Glutamatergic neuron (in vitro differentiated cells): ENCODE measurements at regions not wholly inside any gene's neighbourhood (a gene's known extent, or its start where the extent isn't known, plus 50 kb on each side); places are given as distances from the start of the nearest gene placed in this dataset.

Source experiments
- DNase-seq: peaks from one replicate; pipeline ENCODE4 v3.0.0; 2022
- H3K27ac Mint-ChIP-seq: one replicate; pipeline ENCODE4 v1.8.0; 2020; ENCODE audit warnings: mild to moderate bottlenecking, mixed read lengths, inconsistent platforms; ENCODE audit not compliant: unreplicated experiment
- H3K27me3 Mint-ChIP-seq: one replicate; pipeline ENCODE4 v1.8.0; 2020; ENCODE audit warnings: mild to moderate bottlenecking, moderate library complexity, mixed read lengths, inconsistent platforms; ENCODE audit not compliant: unreplicated experiment
- H3K36me3 Mint-ChIP-seq: one replicate; pipeline ENCODE4 v1.8.0; 2020; ENCODE audit warnings: mild to moderate bottlenecking, mixed read lengths, inconsistent platforms; ENCODE audit not compliant: unreplicated experiment
- H3K4me1 Mint-ChIP-seq: one replicate; pipeline ENCODE4 v1.8.0; 2020; ENCODE audit warnings: mild to moderate bottlenecking, low read depth, mixed read lengths, inconsistent platforms; ENCODE audit not compliant: unreplicated experiment
- H3K4me3 Mint-ChIP-seq: one replicate; pipeline ENCODE4 v1.8.0; 2020; ENCODE audit warnings: mild to moderate bottlenecking, mixed read lengths, inconsistent platforms; ENCODE audit not compliant: unreplicated experiment
- H3K9me3 Mint-ChIP-seq: one replicate; pipeline ENCODE4 v1.8.0; 2020; ENCODE audit warnings: mild to moderate bottlenecking, moderate library complexity, mixed read lengths, inconsistent platforms; ENCODE audit not compliant: unreplicated experiment
- TF ChIP-seq, protein P1 (sequence below): fragments of 200-600 bp; sonication (generic); IDR thresholded peaks from one replicate; pipeline ENCODE4 v1.5.0; 2021; ENCODE audit not compliant: partially characterized antibody, unreplicated experiment

DNA sequence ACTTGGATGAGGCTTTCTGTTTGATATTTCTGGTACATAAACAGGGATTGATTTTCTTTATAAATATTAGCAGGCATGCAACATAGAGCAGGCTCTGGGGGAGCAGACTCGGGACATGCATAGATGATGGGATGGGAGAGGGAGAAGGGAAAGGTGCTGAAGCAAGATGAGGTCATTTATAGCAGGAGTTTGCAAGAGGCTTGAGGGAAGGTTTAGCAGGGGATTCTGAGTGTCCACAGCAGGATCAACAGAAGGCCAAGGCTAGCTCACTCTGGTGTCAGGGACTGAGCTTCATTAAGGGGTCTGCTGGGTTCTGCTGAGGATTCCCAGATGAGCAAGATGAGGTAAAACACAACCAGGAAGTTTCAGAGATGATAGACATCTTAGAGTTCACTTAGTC is 309.1 kb upstream of the CELF4 start:
- TF ChIP-seq, protein P1, sequence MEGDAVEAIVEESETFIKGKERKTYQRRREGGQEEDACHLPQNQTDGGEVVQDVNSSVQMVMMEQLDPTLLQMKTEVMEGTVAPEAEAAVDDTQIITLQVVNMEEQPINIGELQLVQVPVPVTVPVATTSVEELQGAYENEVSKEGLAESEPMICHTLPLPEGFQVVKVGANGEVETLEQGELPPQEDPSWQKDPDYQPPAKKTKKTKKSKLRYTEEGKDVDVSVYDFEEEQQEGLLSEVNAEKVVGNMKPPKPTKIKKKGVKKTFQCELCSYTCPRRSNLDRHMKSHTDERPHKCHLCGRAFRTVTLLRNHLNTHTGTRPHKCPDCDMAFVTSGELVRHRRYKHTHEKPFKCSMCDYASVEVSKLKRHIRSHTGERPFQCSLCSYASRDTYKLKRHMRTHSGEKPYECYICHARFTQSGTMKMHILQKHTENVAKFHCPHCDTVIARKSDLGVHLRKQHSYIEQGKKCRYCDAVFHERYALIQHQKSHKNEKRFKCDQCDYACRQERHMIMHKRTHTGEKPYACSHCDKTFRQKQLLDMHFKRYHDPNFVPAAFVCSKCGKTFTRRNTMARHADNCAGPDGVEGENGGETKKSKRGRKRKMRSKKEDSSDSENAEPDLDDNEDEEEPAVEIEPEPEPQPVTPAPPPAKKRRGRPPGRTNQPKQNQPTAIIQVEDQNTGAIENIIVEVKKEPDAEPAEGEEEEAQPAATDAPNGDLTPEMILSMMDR, result no peak
- no peaks in the 10 kb centered on the region for H3K9me3 Mint-ChIP-seq
- no peaks in the 10 kb centered on the region for H3K27me3 Mint-ChIP-seq
- no peak overlapping the region for H3K4me3 Mint-ChIP-seq
- peaks cover 3% of the 10 kb centered on the region for H3K4me1 Mint-ChIP-seq
- no peaks in the 10 kb centered on the region for H3K36me3 Mint-ChIP-seq
- DNase-seq, result no peak
- H3K27ac Mint-ChIP-seq, result no peak overlapping the region

DNA sequence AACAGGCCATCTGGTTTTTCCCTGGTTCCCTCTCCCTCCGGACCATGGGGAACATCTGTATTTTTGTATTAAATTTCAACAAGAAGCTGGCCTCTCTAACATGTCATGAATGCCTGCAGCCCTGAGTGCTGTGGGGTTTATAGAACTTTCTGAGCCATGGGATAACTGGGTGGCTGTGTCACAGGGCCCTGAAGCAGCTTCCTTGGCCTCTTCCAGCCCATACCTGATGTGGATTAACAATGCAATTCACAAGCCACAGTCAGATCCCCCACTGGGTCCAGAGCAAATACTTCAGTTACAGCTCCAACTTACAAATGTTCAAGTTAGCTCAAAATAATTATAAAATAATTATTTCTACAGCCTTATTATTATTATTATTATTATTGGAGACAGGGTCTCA is 307.8 kb upstream of the CELF4 start:
- Mint-ChIP-seq H3K9me3 (no peaks in the 10 kb centered on the region), H3K4me3 (no peak overlapping the region), H3K4me1 (peaks cover 8% of the 10 kb centered on the region), H3K27me3 (no peaks in the 10 kb centered on the region), H3K27ac (no peak overlapping the region), H3K36me3 (no peaks in the 10 kb centered on the region)
- DNase-seq, result no peak
- TF ChIP-seq, protein P1, result no peak

DNA sequence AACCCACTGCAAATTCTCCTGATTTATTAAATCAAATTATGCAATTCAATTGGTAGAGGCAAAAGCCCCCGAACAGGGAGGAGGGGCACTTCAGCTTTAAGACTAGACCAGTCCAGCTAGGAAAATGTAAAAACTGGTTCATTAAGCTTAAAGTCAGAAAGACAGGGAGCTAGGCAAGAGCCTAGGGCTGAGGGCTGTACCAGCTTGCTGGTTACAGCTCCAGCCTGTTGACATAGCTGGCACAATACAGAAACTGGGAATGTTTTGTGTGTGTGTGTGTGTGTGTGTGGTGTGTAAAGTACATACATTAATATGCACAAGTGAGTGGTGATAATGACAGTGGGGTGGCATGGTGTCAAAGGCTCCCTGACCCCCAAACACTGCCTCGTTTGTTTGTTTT is 307.0 kb upstream of the CELF4 start:
- Mint-ChIP-seq H3K9me3 (no peaks in the 10 kb centered on the region), H3K27ac (no peak overlapping the region), H3K27me3 (no peaks in the 10 kb centered on the region), H3K36me3 (no peaks in the 10 kb centered on the region), H3K4me1 (peaks cover 10% of the 10 kb centered on the region), H3K4me3 (no peak overlapping the region)
- no peak for DNase-seq
- TF ChIP-seq, protein P1, result no peak

DNA sequence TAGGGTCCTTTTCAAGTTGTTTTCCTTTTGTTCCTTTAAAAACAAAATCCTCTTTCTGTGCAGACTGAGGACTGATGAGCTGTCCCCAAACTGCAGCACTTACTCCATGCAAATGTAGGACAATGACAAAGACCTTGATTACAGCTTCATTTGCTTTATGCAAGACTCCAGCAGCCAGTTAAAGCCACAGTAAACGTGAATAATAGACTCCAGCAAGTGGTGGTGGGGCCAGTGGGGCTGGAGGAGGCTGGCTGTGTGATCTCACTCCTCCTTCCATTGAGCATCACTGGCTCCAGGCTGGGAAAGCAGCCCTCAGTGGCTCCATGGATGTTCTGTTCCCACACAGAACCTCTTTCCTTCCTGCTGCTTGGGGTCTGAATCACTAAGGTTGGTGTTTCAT is 306.0 kb upstream of the CELF4 start:
- Mint-ChIP-seq H3K4me1 (peaks cover 10% of the 10 kb centered on the region), H3K9me3 (no peaks in the 10 kb centered on the region), H3K27me3 (no peaks in the 10 kb centered on the region), H3K4me3 (no peak overlapping the region), H3K27ac (no peak overlapping the region), H3K36me3 (no peaks in the 10 kb centered on the region)
- no peak for DNase-seq
- TF ChIP-seq, protein P1, result no peak

DNA sequence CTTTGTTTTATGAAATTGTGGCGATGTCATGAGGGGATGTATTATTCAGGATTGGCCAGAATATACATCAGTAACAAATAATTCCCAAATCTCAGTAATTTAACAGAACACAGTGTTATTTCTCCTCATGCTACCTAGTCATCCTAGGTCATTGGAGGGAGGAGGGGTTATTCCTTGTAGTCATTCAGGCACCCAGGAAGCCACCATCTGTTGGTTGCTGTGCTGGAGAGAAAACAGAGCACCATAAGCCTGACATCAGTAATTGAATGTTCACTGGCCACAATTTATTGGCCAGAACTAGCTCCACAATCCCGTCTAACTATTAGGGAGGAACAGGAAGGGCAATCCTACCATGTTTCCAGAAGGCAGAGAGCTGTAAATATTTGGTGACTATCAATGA is 303.5 kb upstream of the CELF4 start:
- H3K9me3 Mint-ChIP-seq, result peaks cover 5% of the 10 kb centered on the region
- peaks cover 5% of the 10 kb centered on the region for H3K27me3 Mint-ChIP-seq
- DNase-seq, result no peak
- no peak overlapping the region for H3K4me3 Mint-ChIP-seq
- H3K27ac Mint-ChIP-seq, result no peak overlapping the region
- TF ChIP-seq, protein P1, result no peak
- H3K4me1 Mint-ChIP-seq, result peaks cover 27% of the 10 kb centered on the region
- no peaks in the 10 kb centered on the region for H3K36me3 Mint-ChIP-seq
